ENCODE measurements at regions not wholly inside any gene's neighbourhood (a gene's known extent, or its start where the extent isn't known, plus 50 kb on each side); places are given as distances from the start of the nearest gene placed in this dataset.

DNA sequence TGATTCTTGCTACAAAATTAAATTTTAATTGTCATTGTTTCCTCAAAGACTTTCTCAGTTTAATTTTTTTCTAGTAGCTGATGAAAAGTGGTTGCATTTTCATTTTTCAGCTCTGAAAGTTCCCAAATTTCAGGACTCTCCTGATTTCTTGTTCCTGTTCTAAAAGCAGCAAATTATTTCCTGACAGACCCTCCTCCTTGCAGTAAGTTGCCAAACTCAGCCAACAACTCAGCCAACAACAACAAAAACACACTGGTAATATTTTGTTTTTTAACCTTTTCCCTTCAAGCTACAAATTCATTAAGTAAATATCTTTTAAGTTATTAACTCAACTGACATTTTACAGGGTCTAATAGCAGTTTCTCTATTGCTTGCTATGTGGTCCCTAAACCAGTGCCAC is 487.8 kb upstream of the NUDT12 start:
- Histone ChIP-seq H3K36me3 (ENCODE audit: control insufficient read depth, insufficient read depth, low read length) (no peaks in the 10 kb centered on the region), H3K14ac (replicated peaks; ENCODE audit: low read depth, low read length) (no peak overlapping the region), H3K4me3 (ENCODE audit: insufficient read depth, low read depth, low read length) (no peak overlapping the region), H3K23ac (ENCODE audit: low read depth, low read length) (no peak overlapping the region), H3K4ac (ENCODE audit: low read depth, low read length) (no peak overlapping the region), H4K20me1 (ENCODE audit: insufficient read depth, low read length) (no peaks in the 10 kb centered on the region), H4K8ac (ENCODE audit: low read depth in 2 of 2, low read length in 2 of 2) (no peak overlapping the region), H3K9ac (ENCODE audit: low read depth, low read length) (no peak overlapping the region), H3K9me3 (ENCODE audit: control insufficient read depth, insufficient read depth, low read length) (peaks cover 4% of the 10 kb centered on the region; the same call in 1 of the 2 replicates), H4K91ac (ENCODE audit: insufficient read depth, low read depth, low read length) (no peak overlapping the region), H3K79me1 (ENCODE audit: low read depth in 1 of 2, low read length in 2 of 2) (no peaks in the 10 kb centered on the region), H2BK15ac (ENCODE audit: low read depth, low read length) (no peak overlapping the region), H3K4me2 (ENCODE audit: low read depth, low read length) (no peak overlapping the region), H3K9me1 (ENCODE audit: insufficient read depth, low read length) (no peaks in the 10 kb centered on the region), H2AK5ac (ENCODE audit: low read depth, low read length) (no peak overlapping the region), H2AK9ac (replicated peaks; ENCODE audit: low read depth, low read length, poor library complexity) (no peak overlapping the region), H2AFZ (replicated peaks; ENCODE audit: low read length, poor library complexity) (no peak overlapping the region), H3K56ac (ENCODE audit: extremely low read depth, insufficient read depth, low read length) (no peak overlapping the region), H3K4me1 (ENCODE audit: control insufficient read depth, insufficient read depth, low read length) (no peaks in the 10 kb centered on the region), H3K27me3 (ENCODE audit: control insufficient read depth, insufficient read depth, low read length) (no peaks in the 10 kb centered on the region), H2BK20ac (ENCODE audit: low read depth, low read length) (no peak overlapping the region), H3K27ac (ENCODE audit: insufficient read depth, low read length) (no peak overlapping the region), H3K18ac (ENCODE audit: low read depth, low read length) (no peak overlapping the region), H4K5ac (ENCODE audit: low read depth, low read length) (no peak overlapping the region), H2BK120ac (ENCODE audit: low read depth, low read length) (no peak overlapping the region), H2BK5ac (ENCODE audit: low read depth, low read length, poor library complexity, severe bottlenecking) (no peak overlapping the region)
- POLR2A ChIA-PET (ENCODE audit: unreplicated experiment), result no interaction called here
- CTCF ChIA-PET, result no interaction called here
- ATAC-seq (ENCODE audit: low read depth) (no peak), DNase-seq (no peak)
- in situ Hi-C loops (cut with MboI; ENCODE audit: low sequenced_read_pairs) (no loop called here), dilution Hi-C loops (cut with HindIII; ENCODE audit: low sequenced_read_pairs, unreplicated experiment) (no loop called here), intact Hi-C loops (cut with micrococcal nuclease) (no loop called here)
- TF ChIP-seq, protein P1, sequence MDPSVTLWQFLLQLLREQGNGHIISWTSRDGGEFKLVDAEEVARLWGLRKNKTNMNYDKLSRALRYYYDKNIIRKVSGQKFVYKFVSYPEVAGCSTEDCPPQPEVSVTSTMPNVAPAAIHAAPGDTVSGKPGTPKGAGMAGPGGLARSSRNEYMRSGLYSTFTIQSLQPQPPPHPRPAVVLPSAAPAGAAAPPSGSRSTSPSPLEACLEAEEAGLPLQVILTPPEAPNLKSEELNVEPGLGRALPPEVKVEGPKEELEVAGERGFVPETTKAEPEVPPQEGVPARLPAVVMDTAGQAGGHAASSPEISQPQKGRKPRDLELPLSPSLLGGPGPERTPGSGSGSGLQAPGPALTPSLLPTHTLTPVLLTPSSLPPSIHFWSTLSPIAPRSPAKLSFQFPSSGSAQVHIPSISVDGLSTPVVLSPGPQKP (IDR thresholded peaks at IDR 0.05; ENCODE audit: borderline replicate concordance, low read depth, low read length), result no peak
- TF ChIP-seq MAFK (IDR thresholded peaks at IDR 0.05; ENCODE audit: low read depth, low read length) (no peak), RAD21 (IDR thresholded peaks at IDR 0.05; ENCODE audit: low read length) (no peak), CEBPB (IDR thresholded peaks at IDR 0.05; ENCODE audit: low read depth, low read length) (no peak), POLR2A (IDR thresholded peaks at IDR 0.05; ENCODE audit: low read depth, low read length) (no peak), RCOR1 (IDR thresholded peaks at IDR 0.05; ENCODE audit: insufficient replicate concordance, low read length) (no peak), MXI1 (IDR thresholded peaks at IDR 0.05; ENCODE audit: borderline replicate concordance, low read depth, low read length) (no peak), FOS (IDR thresholded peaks at IDR 0.05; ENCODE audit: low read depth, low read length) (no peak), CHD1 (IDR thresholded peaks at IDR 0.05; ENCODE audit: low read depth, low read length) (no peak), MAZ (IDR thresholded peaks at IDR 0.05; ENCODE audit: borderline replicate concordance, low read depth, low read length) (no peak), SMC3 (IDR thresholded peaks at IDR 0.05; ENCODE audit: low read depth, low read length) (no peak), RFX5 (IDR thresholded peaks at IDR 0.05; ENCODE audit: low read depth, low read length) (no peak), NFE2L2 (IDR thresholded peaks at IDR 0.05; ENCODE audit: low read depth, low read length) (no peak), BHLHE40 (IDR thresholded peaks at IDR 0.05; ENCODE audit: low read depth, low read length) (no peak)
- TF ChIP-seq, protein P2, sequence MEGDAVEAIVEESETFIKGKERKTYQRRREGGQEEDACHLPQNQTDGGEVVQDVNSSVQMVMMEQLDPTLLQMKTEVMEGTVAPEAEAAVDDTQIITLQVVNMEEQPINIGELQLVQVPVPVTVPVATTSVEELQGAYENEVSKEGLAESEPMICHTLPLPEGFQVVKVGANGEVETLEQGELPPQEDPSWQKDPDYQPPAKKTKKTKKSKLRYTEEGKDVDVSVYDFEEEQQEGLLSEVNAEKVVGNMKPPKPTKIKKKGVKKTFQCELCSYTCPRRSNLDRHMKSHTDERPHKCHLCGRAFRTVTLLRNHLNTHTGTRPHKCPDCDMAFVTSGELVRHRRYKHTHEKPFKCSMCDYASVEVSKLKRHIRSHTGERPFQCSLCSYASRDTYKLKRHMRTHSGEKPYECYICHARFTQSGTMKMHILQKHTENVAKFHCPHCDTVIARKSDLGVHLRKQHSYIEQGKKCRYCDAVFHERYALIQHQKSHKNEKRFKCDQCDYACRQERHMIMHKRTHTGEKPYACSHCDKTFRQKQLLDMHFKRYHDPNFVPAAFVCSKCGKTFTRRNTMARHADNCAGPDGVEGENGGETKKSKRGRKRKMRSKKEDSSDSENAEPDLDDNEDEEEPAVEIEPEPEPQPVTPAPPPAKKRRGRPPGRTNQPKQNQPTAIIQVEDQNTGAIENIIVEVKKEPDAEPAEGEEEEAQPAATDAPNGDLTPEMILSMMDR (conservative IDR thresholded peaks at IDR 0.05; ENCODE audit: low read depth, low read length), result no peak
- TF ChIP-seq, protein P3, sequence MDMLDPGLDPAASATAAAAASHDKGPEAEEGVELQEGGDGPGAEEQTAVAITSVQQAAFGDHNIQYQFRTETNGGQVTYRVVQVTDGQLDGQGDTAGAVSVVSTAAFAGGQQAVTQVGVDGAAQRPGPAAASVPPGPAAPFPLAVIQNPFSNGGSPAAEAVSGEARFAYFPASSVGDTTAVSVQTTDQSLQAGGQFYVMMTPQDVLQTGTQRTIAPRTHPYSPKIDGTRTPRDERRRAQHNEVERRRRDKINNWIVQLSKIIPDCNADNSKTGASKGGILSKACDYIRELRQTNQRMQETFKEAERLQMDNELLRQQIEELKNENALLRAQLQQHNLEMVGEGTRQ (IDR thresholded peaks at IDR 0.05; ENCODE audit: low read depth, low read length), result no peak
- no TSS peak for BruUV-seq (replicated peaks)

Measured in IMR-90 (cell line).